Smooth muscle cell (in vitro differentiated cells): ENCODE measurements at regions not wholly inside any gene's neighbourhood (a gene's known extent, or its start where the extent isn't known, plus 50 kb on each side); places are given as distances from the start of the nearest gene placed in this dataset.

Experiments used
- DNase-seq: peaks from one replicate; lab custom pipeline; 2025; ENCODE audit not compliant: unreplicated experiment; lab: John Stamatoyannopoulos, UW
- H2AFZ ChIP-seq: fragments of 200-600 bp; sonication (generic); 2 replicates; pipeline ENCODE4 v1.6.0; 2016; ENCODE audit warnings: antibody characterized with exemption, low read depth, mild to moderate bottlenecking
- H3F3A ChIP-seq: fragments of 200-600 bp; sonication (generic); 2 replicates; pipeline ENCODE4 v1.6.0; 2017; ENCODE audit warnings: antibody characterized with exemption, low read depth
- H3K27ac ChIP-seq: fragments of 200-600 bp; sonication (generic); 2 replicates; pipeline ENCODE4 v1.5.1; 2016; ENCODE audit warnings: low read depth, mild to moderate bottlenecking
- H3K27me3 ChIP-seq: fragments of 200-600 bp; sonication (generic); 2 replicates; pipeline ENCODE4 v1.6.1; 2016; ENCODE audit warnings: low read depth, mild to moderate bottlenecking
- H3K36me3 ChIP-seq: fragments of 200-600 bp; sonication (generic); 2 replicates; pipeline ENCODE4 v1.5.1; 2016; ENCODE audit warnings: low read depth
- H3K4me1 ChIP-seq: fragments of 200-600 bp; sonication (generic); 2 replicates; pipeline ENCODE4 v1.5.1; 2016; ENCODE audit warnings: low read depth
- H3K4me2 ChIP-seq: fragments of 200-600 bp; sonication (generic); 2 replicates; pipeline ENCODE4 v1.6.0; 2016; ENCODE audit warnings: mild to moderate bottlenecking
- H3K4me3 ChIP-seq: fragments of 200-600 bp; sonication (generic); 2 replicates; pipeline ENCODE4 v1.5.1; 2016; ENCODE audit warnings: mild to moderate bottlenecking
- H3K79me2 ChIP-seq: fragments of 200-600 bp; sonication (generic); 2 replicates; pipeline ENCODE4 v1.6.0; 2016; ENCODE audit warnings: low read depth, mild to moderate bottlenecking
- H3K9ac ChIP-seq: fragments of 200-600 bp; sonication (generic); 2 replicates; pipeline ENCODE4 v1.6.0; 2016; ENCODE audit warnings: low read depth
- H3K9me3 ChIP-seq: fragments of 200-600 bp; sonication (generic); replicated peaks from 2 replicates; pipeline ENCODE4 v1.5.1; 2016; ENCODE audit warnings: low read depth
- H4K20me1 ChIP-seq: fragments of 200-600 bp; sonication (generic); 2 replicates; pipeline ENCODE4 v1.6.0; 2016; ENCODE audit warnings: low read depth
- CTCF ChIP-seq: fragments of 200-600 bp; sonication (generic); IDR thresholded peaks from 2 replicates; pipeline ENCODE4 v1.5.1; 2017; ENCODE audit warnings: borderline replicate concordance, mild to moderate bottlenecking, antibody characterized with exemption; ENCODE audit not compliant: insufficient read depth, poor library complexity, severe bottlenecking
- WGBS: methylation state at CpG from one replicate; pipeline ENCODE4 v1.1.7; 2016; ENCODE audit warnings: low lambda C conversion rate; 5-methylcytosine and 5-hydroxymethylcytosine counted together

- Histone ChIP-seq H2AFZ (no peak overlapping the region), H3K4me2 (no peak overlapping the region), H3K9me3 (no peaks in the 10 kb centered on the region), H3K4me1 (no peaks in the 10 kb centered on the region), H3F3A (no peaks in the 10 kb centered on the region), H3K27ac (no peak overlapping the region), H3K36me3 (no peaks in the 10 kb centered on the region), H3K79me2 (no peaks in the 10 kb centered on the region), H3K27me3 (no peaks in the 10 kb centered on the region), H3K4me3 (no peak overlapping the region), H4K20me1 (no peaks in the 10 kb centered on the region), H3K9ac (no peak overlapping the region)
- no peak for DNase-seq
- no peak for TF ChIP-seq CTCF
- 81% methylated on average over 1 of the region's 1 CpG for WGBS
Observed at GRCh38 chr2:40550085-40550484, 98.2 kb upstream of the SLC8A1 start.

DNA sequence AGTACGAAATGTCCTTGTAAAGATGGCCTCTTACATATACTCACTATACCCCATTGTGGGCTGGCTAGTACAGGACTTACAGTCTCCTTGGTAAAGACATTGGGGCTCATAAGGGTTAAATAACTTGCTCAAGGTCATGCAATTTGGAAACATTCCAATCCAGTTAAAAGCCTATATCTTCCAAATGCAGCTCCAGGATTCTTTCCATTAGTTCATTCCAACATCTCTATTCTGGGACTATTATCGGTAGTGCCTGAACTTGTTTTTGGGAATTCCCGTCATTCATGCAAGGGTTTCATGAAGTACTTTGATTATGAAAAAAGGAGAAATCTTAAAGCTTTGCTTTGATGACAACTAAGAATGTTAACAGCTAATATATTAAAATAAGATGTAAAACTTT is 99.2 kb upstream of the SLC8A1 start:
- no peaks in the 10 kb centered on the region for H3F3A ChIP-seq
- H3K27me3 ChIP-seq = no peaks in the 10 kb centered on the region
- no peak overlapping the region for H3K4me3 ChIP-seq
- no peaks in the 10 kb centered on the region for H3K79me2 ChIP-seq
- H3K4me2 ChIP-seq = no peak overlapping the region
- H3K27ac ChIP-seq = no peak overlapping the region
- 63% methylated on average over 3 of the region's 3 CpGs for WGBS
- no peak for TF ChIP-seq CTCF
- H3K4me1 ChIP-seq = no peaks in the 10 kb centered on the region
- no peaks in the 10 kb centered on the region for H4K20me1 ChIP-seq
- H3K36me3 ChIP-seq = no peaks in the 10 kb centered on the region
- no peak overlapping the region for H3K9ac ChIP-seq
- no peak overlapping the region for H2AFZ ChIP-seq
- no peaks in the 10 kb centered on the region for H3K9me3 ChIP-seq
- no peak for DNase-seq

DNA sequence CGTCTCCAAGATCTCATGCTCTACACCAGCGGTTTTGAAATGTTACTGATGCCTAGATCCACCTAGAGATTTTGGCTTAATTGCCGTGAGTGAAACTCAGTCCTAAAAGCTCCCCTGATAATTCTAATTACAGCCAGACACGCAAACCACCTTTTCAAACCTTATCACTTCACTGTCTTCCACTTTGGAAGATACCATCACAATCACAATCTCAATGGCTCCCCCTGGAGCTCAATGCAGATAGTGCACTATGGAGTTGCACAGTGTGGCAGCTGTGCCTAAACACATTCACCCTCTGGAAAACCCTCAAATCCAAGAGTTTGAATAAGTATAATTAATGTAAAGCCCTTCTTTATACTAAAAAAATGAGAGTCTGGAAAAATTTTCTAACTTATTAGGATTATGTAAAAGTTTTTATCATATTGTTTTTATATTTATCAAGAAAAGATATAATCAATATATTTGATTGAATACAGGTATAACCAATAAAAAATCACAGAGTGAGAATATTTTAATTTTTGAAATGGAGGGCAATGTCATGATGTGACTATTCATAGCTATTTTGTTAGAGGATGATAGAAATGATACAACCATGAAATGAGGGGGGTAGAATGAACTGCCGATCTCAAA is 102.9 kb upstream of the SLC8A1 start:
- no peaks in the 10 kb centered on the region for H3K79me2 ChIP-seq
- no peak overlapping the region for H2AFZ ChIP-seq
- peak; percentile 91 for TF ChIP-seq CTCF
- peaks cover 5% of the 10 kb centered on the region for H3K27me3 ChIP-seq
- no peaks in the 10 kb centered on the region for H3K4me1 ChIP-seq
- H3K4me3 ChIP-seq = no peak overlapping the region
- H3K4me2 ChIP-seq = no peak overlapping the region
- no peaks in the 10 kb centered on the region for H3K36me3 ChIP-seq
- 40% methylated on average over 5 of the region's 5 CpGs for WGBS
- DNase-seq = peak; percentile 1
- no peaks in the 10 kb centered on the region for H3F3A ChIP-seq
- H3K27ac ChIP-seq = no peak overlapping the region
- H4K20me1 ChIP-seq = no peaks in the 10 kb centered on the region
- H3K9me3 ChIP-seq = no peaks in the 10 kb centered on the region
- no peak overlapping the region for H3K9ac ChIP-seq

DNA sequence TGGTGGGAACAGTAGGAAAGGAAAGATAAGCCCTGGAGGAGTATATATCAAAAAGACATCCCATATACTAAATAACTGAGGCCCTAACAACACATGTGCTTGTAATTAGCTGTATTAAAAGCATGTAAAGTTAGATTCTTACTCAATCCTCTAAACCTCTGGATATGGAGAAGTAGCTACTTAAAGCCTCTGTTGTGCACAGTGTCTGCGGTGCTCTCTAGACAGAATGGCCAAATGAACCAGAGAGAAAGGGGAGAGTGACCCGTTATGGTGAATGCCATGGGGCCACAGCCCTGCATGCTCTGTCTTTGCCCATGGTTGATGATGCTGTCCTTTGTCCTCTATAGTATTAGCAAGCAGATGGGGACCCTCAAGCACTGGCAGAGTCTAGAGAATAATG is 104.4 kb upstream of the SLC8A1 start:
- WGBS = 32% methylated on average over 2 of the region's 2 CpGs
- H3K9ac ChIP-seq = no peak overlapping the region
- no peaks in the 10 kb centered on the region for H4K20me1 ChIP-seq
- H3K79me2 ChIP-seq = no peaks in the 10 kb centered on the region
- H3K4me2 ChIP-seq = no peak overlapping the region
- H3K4me3 ChIP-seq = no peak overlapping the region
- H3K4me1 ChIP-seq = no peaks in the 10 kb centered on the region
- TF ChIP-seq CTCF = no peak
- peaks cover 5% of the 10 kb centered on the region for H3K27me3 ChIP-seq
- H3K27ac ChIP-seq = no peak overlapping the region
- H3K36me3 ChIP-seq = no peaks in the 10 kb centered on the region
- no peak for DNase-seq
- H3F3A ChIP-seq = no peaks in the 10 kb centered on the region
- H2AFZ ChIP-seq = no peak overlapping the region
- no peaks in the 10 kb centered on the region for H3K9me3 ChIP-seq
